SK-N-SH treated with all-trans-retinoic acid at 6 μM for 48 hours (cell line): ENCODE measurements at regions not wholly inside any gene's neighbourhood (a gene's known extent, or its start where the extent isn't known, plus 50 kb on each side); places are given as distances from the start of the nearest gene placed in this dataset.

Source experiments
- ATAC-seq: fragments of 200-7000 bp; cut with Tn5 transposase; 3 replicates; pipeline ENCODE4 v1.9.1; 2020; ENCODE audit warnings: mild to moderate bottlenecking, moderate library complexity
- ARNTL ChIP-seq: fragments of 450-650 bp; formaldehyde crosslinking; IDR thresholded peaks from 2 replicates; pipeline ENCODE4 v1.5.0; 2020; ENCODE audit warnings: low read depth, mild to moderate bottlenecking, moderate library complexity, borderline replicate concordance
- BACH2 ChIP-seq: fragments of 250-450 bp; sonication (Bioruptor Pico); IDR thresholded peaks from 2 replicates; pipeline ENCODE4 v1.9.0; 2021; ENCODE audit warnings: mild to moderate bottlenecking, borderline replicate concordance
- CSDC2 ChIP-seq: fragments of 250-450 bp; sonication (Bioruptor Pico); IDR thresholded peaks from 2 replicates; pipeline ENCODE4 v1.5.0; 2020; ENCODE audit warnings: mild to moderate bottlenecking, moderate library complexity
- ESRRG ChIP-seq: fragments of 250-450 bp; sonication (Bioruptor Pico); IDR thresholded peaks from 2 replicates; pipeline ENCODE4 v1.6.1; 2021; ENCODE audit warnings: mild to moderate bottlenecking
- GLIS3 ChIP-seq: fragments of 250-450 bp; sonication (Bioruptor Pico); IDR thresholded peaks from 2 replicates; pipeline ENCODE4 v1.5.0; 2020; ENCODE audit warnings: mild to moderate bottlenecking, moderate library complexity
- ISL1 ChIP-seq: fragments of 250-450 bp; sonication (Bioruptor Pico); IDR thresholded peaks from 2 replicates; pipeline ENCODE4 v2.1.2; 2022; ENCODE audit warnings: mild to moderate bottlenecking, moderate library complexity
- OSR1 ChIP-seq: fragments of 250-450 bp; sonication (Bioruptor Pico); IDR thresholded peaks from 2 replicates; pipeline ENCODE4 v1.8.0; 2022; ENCODE audit warnings: moderate library complexity, mild to moderate bottlenecking, inconsistent platforms
- PPARA ChIP-seq: fragments of 250-450 bp; sonication (Bioruptor Pico); IDR thresholded peaks from 2 replicates; pipeline ENCODE4 v1.5.0; 2020; ENCODE audit warnings: mild to moderate bottlenecking, borderline replicate concordance
- RARB ChIP-seq: fragments of 250-450 bp; sonication (Bioruptor Pico); IDR thresholded peaks from 2 replicates; pipeline ENCODE4 v1.8.0; 2021; ENCODE audit warnings: mild to moderate bottlenecking, moderate library complexity
- SNAI2 ChIP-seq: fragments of 250-450 bp; sonication (Bioruptor Pico); IDR thresholded peaks from 2 replicates; pipeline ENCODE4 v1.5.0; 2020; ENCODE audit warnings: mild to moderate bottlenecking, moderate library complexity
- TOX ChIP-seq: fragments of 250-450 bp; sonication (Bioruptor Pico); IDR thresholded peaks from 2 replicates; pipeline ENCODE4 v1.8.0; 2021; ENCODE audit warnings: mild to moderate bottlenecking, moderate library complexity, borderline replicate concordance
- ZC3H10 ChIP-seq: fragments of 250-450 bp; sonication (Bioruptor Pico); IDR thresholded peaks from 2 replicates; pipeline ENCODE4 v1.5.1; 2021; ENCODE audit warnings: mild to moderate bottlenecking, moderate library complexity
- ZFP3 ChIP-seq: fragments of 250-450 bp; sonication (Bioruptor Pico); IDR thresholded peaks from 2 replicates; pipeline ENCODE4 v1.5.0; 2020; ENCODE audit warnings: mild to moderate bottlenecking, moderate library complexity
- ZFP30 ChIP-seq: fragments of 450-650 bp; formaldehyde crosslinking; IDR thresholded peaks from 2 replicates; pipeline ENCODE4 v1.5.0; 2022; ENCODE audit warnings: mild to moderate bottlenecking, moderate library complexity
- ZNF565 ChIP-seq: fragments of 450-650 bp; formaldehyde crosslinking; conservative IDR thresholded peaks from 2 replicates; pipeline ENCODE4 v1.5.0; 2020; ENCODE audit warnings: low read depth, mild to moderate bottlenecking, moderate library complexity
- ZNF70 ChIP-seq: fragments of 450-650 bp; formaldehyde crosslinking; IDR thresholded peaks from 2 replicates; pipeline ENCODE4 v1.5.0; 2020; ENCODE audit warnings: mild to moderate bottlenecking, moderate library complexity
- ZNF8 ChIP-seq: fragments of 450-650 bp; formaldehyde crosslinking; IDR thresholded peaks from 2 replicates; pipeline ENCODE4 v1.5.0; 2020; ENCODE audit warnings: mild to moderate bottlenecking, moderate library complexity
- TF ChIP-seq, protein P1 (sequence below): fragments of 250-450 bp; sonication (Bioruptor Pico); IDR thresholded peaks from 2 replicates; pipeline ENCODE4 v1.5.1; 2021; ENCODE audit warnings: mild to moderate bottlenecking, moderate library complexity
- TF ChIP-seq, protein P2 (sequence below): fragments of 250-450 bp; sonication (Bioruptor Pico); IDR thresholded peaks from 2 replicates; pipeline ENCODE4 v1.5.1; 2020; ENCODE audit warnings: low read depth, mild to moderate bottlenecking, moderate library complexity
- TF ChIP-seq, protein P3 (sequence below): fragments of 250-450 bp; sonication (Bioruptor Pico); IDR thresholded peaks from 2 replicates; pipeline ENCODE4 v1.8.0; 2021; ENCODE audit warnings: low read depth, mild to moderate bottlenecking, moderate library complexity, borderline replicate concordance
- TF ChIP-seq, protein P4 (sequence below): fragments of 250-450 bp; sonication (Bioruptor Pico); IDR thresholded peaks from 2 replicates; pipeline ENCODE4 v1.5.0; 2020; ENCODE audit warnings: mild to moderate bottlenecking, moderate library complexity
- TF ChIP-seq, protein P5 (sequence below): fragments of 250-450 bp; sonication (Bioruptor Pico); IDR thresholded peaks from 2 replicates; pipeline ENCODE4 v1.8.0; 2020; ENCODE audit warnings: mild to moderate bottlenecking, moderate library complexity, borderline replicate concordance

DNA sequence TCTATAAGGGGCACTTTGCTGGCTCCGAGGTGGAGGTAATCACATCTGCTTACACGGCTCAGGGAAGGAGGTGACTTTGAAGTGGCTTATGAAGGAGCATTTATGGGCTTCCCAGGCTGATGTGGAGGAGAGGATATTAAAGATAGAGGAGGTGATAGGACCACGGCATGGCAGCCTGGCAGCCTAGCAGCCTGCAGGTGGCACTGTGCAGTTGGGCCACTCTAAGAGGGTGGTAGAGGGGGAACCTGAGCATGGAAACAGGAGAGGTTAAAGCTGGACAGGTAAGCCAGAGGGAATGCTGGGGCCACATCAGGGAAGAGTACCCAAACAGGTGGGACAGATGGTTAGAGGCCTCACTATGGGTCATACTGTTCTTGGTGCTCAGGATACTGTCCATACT is 375.0 kb downstream of the WDR72 start:
- ATAC-seq = no peak
- TF ChIP-seq, protein P1, sequence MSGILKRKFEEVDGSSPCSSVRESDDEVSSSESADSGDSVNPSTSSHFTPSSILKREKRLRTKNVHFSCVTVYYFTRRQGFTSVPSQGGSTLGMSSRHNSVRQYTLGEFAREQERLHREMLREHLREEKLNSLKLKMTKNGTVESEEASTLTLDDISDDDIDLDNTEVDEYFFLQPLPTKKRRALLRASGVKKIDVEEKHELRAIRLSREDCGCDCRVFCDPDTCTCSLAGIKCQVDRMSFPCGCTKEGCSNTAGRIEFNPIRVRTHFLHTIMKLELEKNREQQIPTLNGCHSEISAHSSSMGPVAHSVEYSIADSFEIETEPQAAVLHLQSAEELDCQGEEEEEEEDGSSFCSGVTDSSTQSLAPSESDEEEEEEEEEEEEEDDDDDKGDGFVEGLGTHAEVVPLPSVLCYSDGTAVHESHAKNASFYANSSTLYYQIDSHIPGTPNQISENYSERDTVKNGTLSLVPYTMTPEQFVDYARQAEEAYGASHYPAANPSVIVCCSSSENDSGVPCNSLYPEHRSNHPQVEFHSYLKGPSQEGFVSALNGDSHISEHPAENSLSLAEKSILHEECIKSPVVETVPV = no peak
- TF ChIP-seq SNAI2 (CRISPR knock-in tag) (no peak), ARNTL (CRISPR knock-in tag) (no peak), ZNF565 (CRISPR knock-in tag) (no peak), ZNF8 (CRISPR knock-in tag) (no peak), PPARA (CRISPR knock-in tag) (no peak), ZFP3 (CRISPR knock-in tag) (no peak), ZC3H10 (no peak), BACH2 (no peak), ISL1 (no peak), OSR1 (CRISPR knock-in tag) (no peak), GLIS3 (CRISPR knock-in tag) (no peak), RARB (no peak)
- TF ChIP-seq, protein P2, sequence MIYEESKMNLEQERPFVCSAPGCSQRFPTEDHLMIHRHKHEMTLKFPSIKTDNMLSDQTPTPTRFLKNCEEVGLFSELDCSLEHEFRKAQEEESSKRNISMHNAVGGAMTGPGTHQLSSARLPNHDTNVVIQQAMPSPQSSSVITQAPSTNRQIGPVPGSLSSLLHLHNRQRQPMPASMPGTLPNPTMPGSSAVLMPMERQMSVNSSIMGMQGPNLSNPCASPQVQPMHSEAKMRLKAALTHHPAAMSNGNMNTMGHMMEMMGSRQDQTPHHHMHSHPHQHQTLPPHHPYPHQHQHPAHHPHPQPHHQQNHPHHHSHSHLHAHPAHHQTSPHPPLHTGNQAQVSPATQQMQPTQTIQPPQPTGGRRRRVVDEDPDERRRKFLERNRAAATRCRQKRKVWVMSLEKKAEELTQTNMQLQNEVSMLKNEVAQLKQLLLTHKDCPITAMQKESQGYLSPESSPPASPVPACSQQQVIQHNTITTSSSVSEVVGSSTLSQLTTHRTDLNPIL (CRISPR knock-in tag) = no peak
- TF ChIP-seq, protein P3, sequence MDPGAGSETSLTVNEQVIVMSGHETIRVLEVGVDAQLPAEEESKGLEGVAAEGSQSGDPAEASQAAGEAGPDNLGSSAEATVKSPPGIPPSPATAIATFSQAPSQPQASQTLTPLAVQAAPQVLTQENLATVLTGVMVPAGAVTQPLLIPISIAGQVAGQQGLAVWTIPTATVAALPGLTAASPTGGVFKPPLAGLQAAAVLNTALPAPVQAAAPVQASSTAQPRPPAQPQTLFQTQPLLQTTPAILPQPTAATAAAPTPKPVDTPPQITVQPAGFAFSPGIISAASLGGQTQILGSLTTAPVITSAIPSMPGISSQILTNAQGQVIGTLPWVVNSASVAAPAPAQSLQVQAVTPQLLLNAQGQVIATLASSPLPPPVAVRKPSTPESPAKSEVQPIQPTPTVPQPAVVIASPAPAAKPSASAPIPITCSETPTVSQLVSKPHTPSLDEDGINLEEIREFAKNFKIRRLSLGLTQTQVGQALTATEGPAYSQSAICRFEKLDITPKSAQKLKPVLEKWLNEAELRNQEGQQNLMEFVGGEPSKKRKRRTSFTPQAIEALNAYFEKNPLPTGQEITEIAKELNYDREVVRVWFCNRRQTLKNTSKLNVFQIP (CRISPR knock-in tag) = no peak
- TF ChIP-seq, protein P4, sequence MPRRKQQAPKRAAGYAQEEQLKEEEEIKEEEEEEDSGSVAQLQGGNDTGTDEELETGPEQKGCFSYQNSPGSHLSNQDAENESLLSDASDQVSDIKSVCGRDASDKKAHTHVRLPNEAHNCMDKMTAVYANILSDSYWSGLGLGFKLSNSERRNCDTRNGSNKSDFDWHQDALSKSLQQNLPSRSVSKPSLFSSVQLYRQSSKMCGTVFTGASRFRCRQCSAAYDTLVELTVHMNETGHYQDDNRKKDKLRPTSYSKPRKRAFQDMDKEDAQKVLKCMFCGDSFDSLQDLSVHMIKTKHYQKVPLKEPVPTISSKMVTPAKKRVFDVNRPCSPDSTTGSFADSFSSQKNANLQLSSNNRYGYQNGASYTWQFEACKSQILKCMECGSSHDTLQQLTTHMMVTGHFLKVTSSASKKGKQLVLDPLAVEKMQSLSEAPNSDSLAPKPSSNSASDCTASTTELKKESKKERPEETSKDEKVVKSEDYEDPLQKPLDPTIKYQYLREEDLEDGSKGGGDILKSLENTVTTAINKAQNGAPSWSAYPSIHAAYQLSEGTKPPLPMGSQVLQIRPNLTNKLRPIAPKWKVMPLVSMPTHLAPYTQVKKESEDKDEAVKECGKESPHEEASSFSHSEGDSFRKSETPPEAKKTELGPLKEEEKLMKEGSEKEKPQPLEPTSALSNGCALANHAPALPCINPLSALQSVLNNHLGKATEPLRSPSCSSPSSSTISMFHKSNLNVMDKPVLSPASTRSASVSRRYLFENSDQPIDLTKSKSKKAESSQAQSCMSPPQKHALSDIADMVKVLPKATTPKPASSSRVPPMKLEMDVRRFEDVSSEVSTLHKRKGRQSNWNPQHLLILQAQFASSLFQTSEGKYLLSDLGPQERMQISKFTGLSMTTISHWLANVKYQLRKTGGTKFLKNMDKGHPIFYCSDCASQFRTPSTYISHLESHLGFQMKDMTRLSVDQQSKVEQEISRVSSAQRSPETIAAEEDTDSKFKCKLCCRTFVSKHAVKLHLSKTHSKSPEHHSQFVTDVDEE = no peak
- TF ChIP-seq, protein P5, sequence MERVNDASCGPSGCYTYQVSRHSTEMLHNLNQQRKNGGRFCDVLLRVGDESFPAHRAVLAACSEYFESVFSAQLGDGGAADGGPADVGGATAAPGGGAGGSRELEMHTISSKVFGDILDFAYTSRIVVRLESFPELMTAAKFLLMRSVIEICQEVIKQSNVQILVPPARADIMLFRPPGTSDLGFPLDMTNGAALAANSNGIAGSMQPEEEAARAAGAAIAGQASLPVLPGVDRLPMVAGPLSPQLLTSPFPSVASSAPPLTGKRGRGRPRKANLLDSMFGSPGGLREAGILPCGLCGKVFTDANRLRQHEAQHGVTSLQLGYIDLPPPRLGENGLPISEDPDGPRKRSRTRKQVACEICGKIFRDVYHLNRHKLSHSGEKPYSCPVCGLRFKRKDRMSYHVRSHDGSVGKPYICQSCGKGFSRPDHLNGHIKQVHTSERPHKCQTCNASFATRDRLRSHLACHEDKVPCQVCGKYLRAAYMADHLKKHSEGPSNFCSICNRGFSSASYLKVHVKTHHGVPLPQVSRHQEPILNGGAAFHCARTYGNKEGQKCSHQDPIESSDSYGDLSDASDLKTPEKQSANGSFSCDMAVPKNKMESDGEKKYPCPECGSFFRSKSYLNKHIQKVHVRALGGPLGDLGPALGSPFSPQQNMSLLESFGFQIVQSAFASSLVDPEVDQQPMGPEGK = no peak

DNA sequence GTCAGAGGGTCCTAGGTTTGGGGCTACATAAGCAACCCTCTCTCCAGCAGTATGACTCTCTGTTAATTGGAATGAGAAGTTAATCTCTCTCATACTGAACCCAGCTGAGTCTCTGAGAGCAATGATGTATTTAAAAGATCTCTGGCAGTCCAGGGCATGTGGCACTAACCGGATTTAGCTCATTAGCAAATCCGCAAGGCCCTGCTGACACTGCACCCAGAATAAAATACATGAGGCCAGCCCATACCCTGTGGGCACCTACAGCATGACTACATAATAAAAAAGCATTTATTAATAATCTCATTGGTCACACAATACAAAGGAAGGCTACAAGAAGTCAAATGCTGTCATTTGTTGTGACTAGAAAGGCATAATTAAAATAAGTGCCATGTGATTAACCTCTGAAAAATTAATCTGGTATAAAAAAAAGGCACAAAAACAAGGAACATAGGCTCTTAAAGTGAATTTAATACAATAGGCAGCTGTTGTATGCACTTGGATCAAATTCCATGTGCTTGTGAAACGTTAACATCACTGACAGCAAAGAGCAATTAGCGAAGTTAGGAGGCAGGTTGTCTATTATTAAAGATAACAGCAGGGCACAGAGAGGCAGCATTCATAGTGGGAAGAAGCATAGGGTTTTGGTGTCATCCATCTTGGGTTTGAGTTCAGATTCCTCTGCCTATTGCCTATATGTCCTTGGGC is 381.2 kb downstream of the WDR72 start:
- no peak for ATAC-seq
- TF ChIP-seq ISL1 = no peak
- no peak for TF ChIP-seq ZNF70 (CRISPR knock-in tag)
- no peak for TF ChIP-seq ZFP30 (CRISPR knock-in tag)
- TF ChIP-seq OSR1 (CRISPR knock-in tag) = no peak
- TF ChIP-seq ESRRG (CRISPR knock-in tag) = no peak
- no peak for TF ChIP-seq ZFP3 (CRISPR knock-in tag)
- no peak for TF ChIP-seq GLIS3 (CRISPR knock-in tag)
- TF ChIP-seq, protein P4 = no peak
- TF ChIP-seq, protein P3 (CRISPR knock-in tag) = no peak
- TF ChIP-seq CSDC2 (CRISPR knock-in tag) = no peak
- TF ChIP-seq ARNTL (CRISPR knock-in tag) = no peak
- no peak for TF ChIP-seq TOX (CRISPR knock-in tag)
- TF ChIP-seq RARB = no peak
- TF ChIP-seq, protein P2 (CRISPR knock-in tag) = no peak
